ENCODE measurements at regions not wholly inside any gene's neighbourhood (a gene's known extent, or its start where the extent isn't known, plus 50 kb on each side); places are given as distances from the start of the nearest gene placed in this dataset.

DNA sequence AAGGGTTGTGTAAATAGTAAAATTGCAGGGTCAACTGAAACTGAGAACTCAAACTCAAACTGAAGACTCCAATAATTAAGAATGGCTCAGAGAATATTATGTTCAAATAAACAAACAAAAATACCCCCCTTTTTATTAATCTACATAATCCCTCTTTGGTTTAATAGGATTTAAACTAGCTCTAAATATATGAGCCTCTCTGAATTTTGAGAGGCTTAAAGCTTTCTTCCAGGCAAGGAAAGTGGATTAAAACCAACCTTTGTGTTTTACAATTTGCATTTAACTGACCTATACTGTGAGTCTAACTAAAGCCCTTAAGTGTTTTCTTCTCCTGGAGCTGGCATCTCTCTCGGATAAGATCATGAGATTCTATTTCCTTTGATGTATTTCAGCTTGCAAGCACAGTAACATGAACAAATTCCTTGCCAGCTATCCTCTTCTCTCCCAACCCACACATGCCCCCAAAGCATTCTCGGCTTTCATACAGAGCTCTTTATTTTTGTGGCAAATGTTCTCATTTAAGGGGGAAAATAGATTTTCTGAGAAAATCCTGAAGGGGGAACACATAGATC, 1310.8 kb upstream of the AGA start:
- no peak overlapping the region for H3K4me2 ChIP-seq (ENCODE audit: low read length)
- DNase-seq (ENCODE audit: low read depth, low spot score) (no peak), ATAC-seq (no peak)
- no peaks in the 10 kb centered on the region for H3K4me1 ChIP-seq (ENCODE audit: control insufficient read depth in 1 of 2, insufficient read depth in 2 of 2, low read length in 2 of 2)
- ChIA-PET POLR2A (no interaction called here), RAD21 (ENCODE audit: low non-redundant PET in 1 of 2, low total read pairs in 2 of 2, uncharacterized antibody in 2 of 2, unreplicated experiment in 2 of 2) (no interaction called here), CTCF (no interaction called here)
- TF ChIP-seq SIN3A (IDR thresholded peaks at IDR 0.05; ENCODE audit: low read depth): no peak
- TF ChIP-seq CEBPB (IDR thresholded peaks at IDR 0.05; ENCODE audit: low read depth): no peak
- no peak for TF ChIP-seq FOSL1 (IDR thresholded peaks at IDR 0.05; ENCODE audit: low read depth)
- no peak for TF ChIP-seq EGR1 (IDR thresholded peaks at IDR 0.05; ENCODE audit: low read depth)
- TF ChIP-seq ZFX (IDR thresholded peaks at IDR 0.05): no peak
- no peak for TF ChIP-seq POLR2A (IDR thresholded peaks at IDR 0.05; ENCODE audit: borderline replicate concordance, extremely low read depth, insufficient read depth, insufficient read length)
- TF ChIP-seq, protein P1, sequence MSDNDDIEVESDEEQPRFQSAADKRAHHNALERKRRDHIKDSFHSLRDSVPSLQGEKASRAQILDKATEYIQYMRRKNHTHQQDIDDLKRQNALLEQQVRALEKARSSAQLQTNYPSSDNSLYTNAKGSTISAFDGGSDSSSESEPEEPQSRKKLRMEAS (IDR thresholded peaks at IDR 0.05): no peak
- TF ChIP-seq, protein P2, sequence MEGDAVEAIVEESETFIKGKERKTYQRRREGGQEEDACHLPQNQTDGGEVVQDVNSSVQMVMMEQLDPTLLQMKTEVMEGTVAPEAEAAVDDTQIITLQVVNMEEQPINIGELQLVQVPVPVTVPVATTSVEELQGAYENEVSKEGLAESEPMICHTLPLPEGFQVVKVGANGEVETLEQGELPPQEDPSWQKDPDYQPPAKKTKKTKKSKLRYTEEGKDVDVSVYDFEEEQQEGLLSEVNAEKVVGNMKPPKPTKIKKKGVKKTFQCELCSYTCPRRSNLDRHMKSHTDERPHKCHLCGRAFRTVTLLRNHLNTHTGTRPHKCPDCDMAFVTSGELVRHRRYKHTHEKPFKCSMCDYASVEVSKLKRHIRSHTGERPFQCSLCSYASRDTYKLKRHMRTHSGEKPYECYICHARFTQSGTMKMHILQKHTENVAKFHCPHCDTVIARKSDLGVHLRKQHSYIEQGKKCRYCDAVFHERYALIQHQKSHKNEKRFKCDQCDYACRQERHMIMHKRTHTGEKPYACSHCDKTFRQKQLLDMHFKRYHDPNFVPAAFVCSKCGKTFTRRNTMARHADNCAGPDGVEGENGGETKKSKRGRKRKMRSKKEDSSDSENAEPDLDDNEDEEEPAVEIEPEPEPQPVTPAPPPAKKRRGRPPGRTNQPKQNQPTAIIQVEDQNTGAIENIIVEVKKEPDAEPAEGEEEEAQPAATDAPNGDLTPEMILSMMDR (IDR thresholded peaks at IDR 0.05 in 2 of 3, conservative IDR thresholded peaks at IDR 0.05 in 1 of 3; ENCODE audit: borderline replicate concordance in 1 of 3, insufficient read depth in 1 of 3, low read depth in 2 of 3, low read length in 2 of 3): no peak
- no peak for TF ChIP-seq SRF (IDR thresholded peaks at IDR 0.05; ENCODE audit: low read depth)
- TF ChIP-seq ELF1 (IDR thresholded peaks at IDR 0.05; ENCODE audit: borderline replicate concordance, low read depth): no peak
- intact Hi-C loops (cut with micrococcal nuclease): no loop called here
- no peaks in the 10 kb centered on the region for H3K27me3 ChIP-seq (ENCODE audit: insufficient read depth, low read length)
- no peaks in the 10 kb centered on the region for H3K9me3 ChIP-seq (ENCODE audit: control insufficient read depth in 1 of 2, insufficient read depth in 1 of 2, low read depth in 1 of 2, low read length in 2 of 2)
- no peak overlapping the region for H3K4me3 ChIP-seq (replicated peaks in 1 of 2; ENCODE audit: low read depth in 1 of 2, low read length in 2 of 2)
- no TSS peak for BruUV-seq (replicated peaks)
- H3K36me3 ChIP-seq (ENCODE audit: control insufficient read depth in 1 of 2, insufficient read depth in 2 of 2, low read length in 2 of 2): no peaks in the 10 kb centered on the region
- no peak overlapping the region for H3K9ac ChIP-seq (ENCODE audit: low read length)
- H3K9me2 ChIP-seq (ENCODE audit: insufficient read depth): no peaks in the 10 kb centered on the region
- H2AFZ ChIP-seq (ENCODE audit: low read depth, low read length, poor library complexity, severe bottlenecking): no peak overlapping the region
- H3K79me2 ChIP-seq (ENCODE audit: insufficient read depth, low read length): no peaks in the 10 kb centered on the region
- H4K20me1 ChIP-seq (ENCODE audit: insufficient read depth): no peaks in the 10 kb centered on the region
- H3K27ac ChIP-seq (ENCODE audit: low read depth, low read length): no peak overlapping the region

DNA sequence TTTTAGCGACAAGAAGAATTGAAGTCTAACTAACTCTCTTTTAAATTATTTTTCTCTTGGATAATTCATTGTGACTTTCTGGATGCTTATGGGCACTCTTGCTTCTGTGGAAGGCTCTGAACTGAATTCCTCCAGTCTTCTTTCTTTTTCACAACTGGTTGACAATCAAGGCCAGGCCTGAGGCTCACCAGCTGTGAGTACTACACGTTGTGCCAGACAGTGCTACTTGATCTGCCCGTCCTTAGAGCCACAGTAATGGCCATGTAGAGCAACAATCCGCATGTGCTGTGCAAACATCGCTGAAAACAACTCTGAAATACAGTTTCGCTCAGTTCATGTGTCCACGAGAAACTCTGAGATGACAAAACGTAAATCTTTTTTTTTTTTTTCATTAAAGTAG, 1336.3 kb upstream of the AGA start:
- ChIA-PET RAD21 (ENCODE audit: low non-redundant PET in 1 of 2, low total read pairs in 2 of 2, uncharacterized antibody in 2 of 2, unreplicated experiment in 2 of 2) (no interaction called here), POLR2A (no interaction called here), CTCF (no interaction called here)
- no peaks in the 10 kb centered on the region for H3K4me1 ChIP-seq (ENCODE audit: control insufficient read depth in 1 of 2, insufficient read depth in 2 of 2, low read length in 2 of 2)
- H3K27me3 ChIP-seq (ENCODE audit: insufficient read depth, low read length): no peaks in the 10 kb centered on the region
- no peak for DNase-seq (ENCODE audit: low read depth, low spot score)
- BruUV-seq (replicated peaks): no TSS peak
- no peaks in the 10 kb centered on the region for H3K36me3 ChIP-seq (ENCODE audit: control insufficient read depth in 1 of 2, insufficient read depth in 2 of 2, low read length in 2 of 2)
- no peak overlapping the region for H2AFZ ChIP-seq (ENCODE audit: low read depth, low read length, poor library complexity, severe bottlenecking)
- intact Hi-C loops (cut with micrococcal nuclease): no loop called here
- H3K27ac ChIP-seq (ENCODE audit: low read depth, low read length): no peak overlapping the region
- ATAC-seq: no peak
- no peaks in the 10 kb centered on the region for H3K9me2 ChIP-seq (ENCODE audit: insufficient read depth)
- H3K9ac ChIP-seq (ENCODE audit: low read length): no peak overlapping the region
- H3K79me2 ChIP-seq (ENCODE audit: insufficient read depth, low read length): no peaks in the 10 kb centered on the region
- no peaks in the 10 kb centered on the region for H4K20me1 ChIP-seq (ENCODE audit: insufficient read depth)
- H3K9me3 ChIP-seq (ENCODE audit: control insufficient read depth in 1 of 2, insufficient read depth in 1 of 2, low read depth in 1 of 2, low read length in 2 of 2): no peaks in the 10 kb centered on the region
- no peak overlapping the region for H3K4me2 ChIP-seq (ENCODE audit: low read length)
- no peak for TF ChIP-seq EZH2phosphoT487 (IDR thresholded peaks at IDR 0.05; ENCODE audit: borderline replicate concordance)
- no peak for TF ChIP-seq POLR2A (IDR thresholded peaks at IDR 0.05; ENCODE audit: borderline replicate concordance, extremely low read depth, insufficient read depth, insufficient read length)
- no peak for TF ChIP-seq YY1 (IDR thresholded peaks at IDR 0.05; ENCODE audit: extremely low read depth, insufficient replicate concordance, low read depth, low read length)
- H3K4me3 ChIP-seq (replicated peaks in 1 of 2; ENCODE audit: low read depth in 1 of 2, low read length in 2 of 2): no peak overlapping the region

Data from HCT116 (cell line).